ENCODE measurements at regions not wholly inside any gene's neighbourhood (a gene's known extent, or its start where the extent isn't known, plus 50 kb on each side); places are given as distances from the start of the nearest gene placed in this dataset.
"Not testable (repeated sequence)": the region's sequence is repeated elsewhere in the genome, so short reads cannot be mapped to it uniquely, and the experiment has no call there.

DNA sequence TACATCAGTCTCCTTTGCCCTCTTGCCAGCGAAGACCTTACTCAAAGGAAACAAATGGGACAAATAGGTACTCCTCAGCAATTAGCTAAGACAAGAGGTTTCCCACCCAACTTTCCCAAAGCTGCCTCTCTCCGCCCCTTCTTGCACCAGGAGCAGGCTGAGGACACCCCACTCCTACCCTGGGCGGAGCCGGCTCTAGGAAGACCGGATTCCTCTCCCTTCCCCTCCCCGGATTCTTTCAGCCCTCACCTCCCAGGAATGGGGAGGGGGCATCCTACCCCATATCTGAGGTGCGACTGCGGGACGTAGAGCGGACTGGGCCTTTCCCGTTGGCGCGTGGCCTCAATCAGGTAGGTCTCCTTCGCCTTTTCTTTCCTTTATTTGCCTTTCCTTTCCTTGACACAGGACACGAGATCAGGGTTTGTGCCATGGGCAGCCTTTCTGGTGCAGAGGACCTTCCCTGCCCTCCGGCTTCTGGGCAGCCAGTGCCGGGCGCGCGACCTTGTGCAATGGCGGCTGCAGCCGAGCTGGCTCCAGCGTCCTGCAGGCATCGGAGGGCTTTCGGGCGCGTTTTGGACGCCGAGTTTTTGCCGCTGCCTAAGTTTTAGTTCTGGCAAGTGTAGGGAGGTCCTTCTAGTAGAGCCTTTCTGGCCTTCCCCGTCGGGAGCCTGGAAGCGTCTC lies 279.9 kb downstream of the PLS3 start:
- DNase-seq (ENCODE audit: low read depth), result not testable (repeated sequence)

DNA sequence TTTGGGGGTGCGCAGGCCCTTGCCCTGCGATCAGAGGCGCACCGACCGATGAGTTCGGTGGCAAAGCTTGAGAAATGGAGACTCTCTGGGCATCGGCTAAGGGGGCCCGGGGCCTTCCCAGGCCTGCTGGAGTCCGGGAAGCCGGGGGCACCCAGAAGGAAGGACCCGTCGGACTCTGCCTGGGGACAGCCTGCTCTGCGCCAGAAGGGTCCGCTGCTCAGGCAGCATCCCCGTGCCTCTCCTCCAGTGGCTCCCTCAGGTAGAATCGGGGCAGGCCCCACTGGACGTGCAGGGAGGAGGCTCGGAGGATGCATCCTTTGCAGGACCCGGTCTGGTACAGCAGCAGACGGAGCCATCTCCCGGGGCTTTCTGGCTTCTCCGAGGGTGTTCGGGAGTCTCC lies 290.0 kb downstream of the PLS3 start:
- not testable (repeated sequence) for DNase-seq (ENCODE audit: low read depth)

DNA sequence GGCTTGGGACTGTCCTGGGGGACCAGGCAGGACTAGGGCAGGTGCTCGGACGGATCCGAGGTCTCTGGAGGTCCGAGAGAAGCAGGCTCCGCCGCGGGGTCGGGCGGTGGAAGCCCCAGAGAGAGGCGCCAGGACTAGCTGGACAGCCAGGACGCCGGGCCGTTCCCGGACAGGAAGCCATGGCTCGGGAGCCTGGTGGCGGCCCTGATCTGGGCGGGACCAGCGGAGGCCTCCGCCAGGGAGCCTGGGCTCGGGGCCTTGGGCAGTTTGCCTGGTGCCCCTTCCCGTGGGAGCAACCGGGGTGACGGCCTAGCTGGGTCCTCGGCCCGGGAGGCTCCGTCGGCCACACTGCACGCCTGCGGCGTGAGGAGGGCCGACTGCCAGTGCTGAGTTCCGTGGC lies 292.3 kb downstream of the PLS3 start:
- DNase-seq (ENCODE audit: low read depth), result not testable (repeated sequence)

GRCh38 chrX:115881170-115881569 lies 289.4 kb upstream of the AGTR2 start:
- DNase-seq (ENCODE audit: low read depth), result not testable (repeated sequence)

DNA sequence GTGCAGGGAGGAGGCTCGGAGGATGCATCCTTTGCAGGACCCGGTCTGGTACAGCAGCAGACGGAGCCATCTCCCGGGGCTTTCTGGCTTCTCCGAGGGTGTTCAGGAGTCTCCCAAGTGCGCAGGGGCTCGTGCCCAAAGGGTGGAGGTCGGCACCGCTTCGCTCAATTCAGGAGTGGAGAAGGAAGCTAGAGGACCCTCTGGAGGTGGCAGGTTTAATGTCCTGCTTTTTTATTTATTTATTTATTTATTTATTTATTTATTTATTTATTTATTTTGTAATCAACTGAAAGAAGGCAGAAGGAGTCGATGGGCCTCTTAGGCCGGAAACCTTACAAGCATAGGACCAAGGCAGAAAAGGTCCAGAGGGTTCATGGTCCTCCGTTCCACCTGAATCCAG lies 286.4 kb upstream of the AGTR2 start:
- not testable (repeated sequence) for DNase-seq (ENCODE audit: low read depth)

GRCh38 chrX:115888041-115888440 lies 282.5 kb upstream of the AGTR2 start:
- peak; percentile 29 for DNase-seq (ENCODE audit: low read depth)

DNA sequence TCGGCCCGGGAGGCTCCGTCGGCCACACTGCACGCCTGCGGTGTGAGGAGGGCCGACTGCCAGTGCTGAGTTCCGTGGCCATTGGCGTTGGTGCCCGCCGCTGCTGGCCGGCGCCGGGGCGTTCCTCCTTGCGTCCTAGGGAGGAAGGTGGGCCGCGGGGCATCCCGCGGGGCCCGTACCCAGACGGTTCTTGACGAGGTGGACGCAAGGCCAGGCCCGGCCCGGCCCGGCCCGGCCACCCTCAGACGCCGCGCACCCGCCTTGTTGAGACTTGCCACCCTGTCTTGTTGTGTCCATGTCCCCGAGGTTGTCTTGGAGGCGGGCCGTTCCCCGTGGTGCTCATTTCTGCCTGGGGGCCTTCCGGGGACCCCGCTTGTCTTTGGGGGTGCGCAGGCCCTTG lies 282.0 kb upstream of the AGTR2 start:
- DNase-seq (ENCODE audit: low read depth), result not testable (repeated sequence)

GRCh38 chrX:115889121-115889890 lies 281.2 kb upstream of the AGTR2 start:
- DNase-seq (ENCODE audit: low read depth), result no peak

DNA sequence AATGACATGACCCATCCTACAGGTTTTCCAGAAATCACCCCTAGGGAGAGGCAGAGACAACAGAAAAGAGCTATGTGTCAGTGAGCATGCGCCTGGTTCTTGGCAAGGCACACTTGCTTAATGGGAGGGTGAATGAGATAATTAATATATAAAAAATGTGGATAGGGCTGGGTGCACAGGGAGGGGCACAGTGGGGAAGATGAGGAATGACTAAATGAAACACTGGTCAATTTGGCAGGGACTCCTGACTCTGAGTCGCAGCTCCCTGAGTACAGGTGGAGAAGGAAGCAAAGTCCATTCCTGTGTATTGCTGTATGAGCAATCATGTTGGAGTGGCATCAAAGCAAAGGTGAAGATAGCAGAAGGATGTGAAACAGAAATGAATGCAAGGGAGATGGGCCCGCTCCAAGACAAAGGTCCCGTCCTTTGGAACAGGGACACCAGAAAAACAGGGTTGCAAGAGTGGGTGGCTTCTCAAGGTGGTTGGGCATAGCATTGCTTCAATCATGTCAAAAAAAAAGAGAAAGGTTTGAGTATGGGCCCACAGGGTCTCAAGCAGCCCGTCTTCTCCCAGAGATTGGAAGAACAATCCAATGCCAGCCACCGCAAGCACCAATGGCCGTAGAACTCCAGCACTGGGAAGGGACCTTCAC lies 278.4 kb upstream of the AGTR2 start:
- no peak for DNase-seq (ENCODE audit: low read depth)

DNA sequence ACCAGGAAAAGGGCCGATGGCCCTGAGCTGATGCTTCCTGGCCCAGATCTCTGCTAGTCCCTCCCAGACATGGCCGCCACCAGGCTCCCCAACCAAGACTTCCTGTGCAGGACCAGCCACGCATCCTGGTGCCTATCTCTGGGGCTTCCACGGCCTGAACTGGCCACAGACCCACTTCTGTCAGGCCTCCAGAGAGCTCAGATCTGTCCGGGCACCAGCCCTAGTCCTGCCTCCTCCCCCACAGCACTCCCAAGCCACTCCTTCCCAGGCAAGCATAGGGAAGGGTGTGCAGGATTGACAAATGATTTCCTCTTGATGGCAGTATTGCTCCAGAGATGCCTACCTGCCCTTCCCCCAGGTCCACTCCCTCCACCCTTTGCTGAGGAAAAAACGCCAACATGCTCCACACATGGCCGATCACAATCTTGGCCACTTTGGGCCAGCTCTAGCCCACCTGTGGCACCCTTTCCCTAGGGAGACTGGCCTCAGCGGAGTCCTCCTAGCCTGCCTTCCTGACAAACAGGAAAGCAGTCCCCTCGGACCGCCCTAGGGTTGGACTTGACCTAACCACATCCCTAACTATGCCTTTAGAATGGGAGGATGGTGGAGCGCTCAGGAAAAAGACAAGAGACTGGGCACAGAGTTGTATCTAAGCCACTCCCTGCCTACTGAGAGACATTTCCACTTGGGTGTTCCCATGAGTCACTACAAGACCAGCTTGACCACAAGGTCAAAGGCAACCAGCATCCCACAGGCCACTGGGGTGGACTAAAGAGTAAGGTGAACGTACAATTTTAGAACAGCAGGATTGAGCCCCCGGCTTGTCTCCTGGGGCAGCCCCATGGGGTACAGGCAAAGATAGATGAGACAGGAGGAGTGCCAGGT lies 277.5 kb upstream of the AGTR2 start:
- DNase-seq (ENCODE audit: low read depth), result no peak

- DNase-seq (ENCODE audit: low read depth), result no peak
These were observed 276.5 kb upstream of the AGTR2 start for GRCh38 chrX:115894087-115894486.

GRCh38 chrX:115895678-115896329 lies 274.7 kb upstream of the AGTR2 start:
- no peak for DNase-seq (ENCODE audit: low read depth)

DNA sequence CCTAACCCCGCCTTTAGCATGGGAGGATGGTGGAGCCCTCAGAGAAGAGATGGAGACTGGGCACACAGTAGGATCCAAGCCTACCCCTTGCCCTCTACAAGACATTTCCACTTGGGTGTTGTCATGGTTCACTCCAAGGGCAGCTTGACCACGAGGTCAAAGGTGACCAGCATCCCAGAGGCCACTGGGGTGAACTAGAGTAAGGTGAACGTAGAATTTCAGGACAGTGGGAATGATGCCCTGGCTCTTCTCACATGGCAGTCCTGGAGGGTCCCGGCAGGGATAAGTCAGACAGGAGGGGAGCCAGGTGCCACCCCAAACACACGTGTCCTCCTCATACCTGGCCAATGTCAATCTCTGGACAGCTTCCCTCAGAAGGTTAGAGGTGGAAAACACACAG lies 274.2 kb upstream of the AGTR2 start:
- no peak for DNase-seq (ENCODE audit: low read depth)

DNA sequence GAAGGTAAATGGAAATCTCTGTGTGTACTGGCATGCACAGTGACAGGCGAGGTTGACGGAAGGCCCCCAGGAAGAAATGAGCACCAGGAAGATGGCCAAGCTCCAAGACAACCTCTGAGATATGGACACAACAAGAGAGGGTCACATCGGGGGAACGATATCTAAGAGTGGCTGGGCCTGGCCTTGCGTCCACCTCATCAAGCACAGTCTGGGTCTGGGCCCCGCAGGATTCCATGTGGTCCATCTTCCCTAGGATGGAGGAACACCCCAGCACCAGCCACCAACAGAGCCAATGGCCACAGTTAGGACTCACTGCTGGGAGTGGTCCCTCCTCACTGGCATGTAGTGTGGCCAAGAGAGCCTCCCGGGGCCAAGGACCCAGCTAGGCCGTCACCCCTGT lies 272.6 kb upstream of the AGTR2 start:
- no peak for DNase-seq (ENCODE audit: low read depth)

DNA sequence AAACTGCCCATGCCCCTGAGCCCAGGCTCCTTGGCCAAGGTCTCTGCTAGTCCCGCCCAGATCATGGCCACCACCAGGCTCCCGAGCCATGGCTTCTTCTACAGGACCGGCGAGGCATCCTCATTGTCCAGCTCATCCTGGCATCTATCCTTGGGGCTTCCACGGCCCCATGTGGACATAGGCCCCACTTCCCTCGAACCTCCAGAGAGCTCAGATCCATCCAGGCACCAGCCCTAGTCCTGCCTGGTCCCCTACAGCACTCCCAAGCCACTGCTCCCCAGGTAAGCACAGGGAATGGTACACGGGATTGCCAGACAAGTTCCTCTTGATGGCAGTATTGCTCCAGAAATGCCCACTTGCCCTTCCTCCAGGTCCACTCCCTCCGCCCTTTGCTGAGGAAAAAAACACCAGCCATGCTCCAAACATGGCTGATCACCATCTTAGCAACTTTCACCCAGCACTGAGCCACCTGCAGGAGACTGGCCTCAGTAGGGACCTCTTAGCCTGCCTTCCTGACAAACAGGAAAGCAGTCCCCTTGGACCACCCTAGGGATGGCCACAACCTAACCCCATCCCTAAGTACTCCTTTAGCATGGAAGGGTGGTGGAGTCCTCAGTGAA lies 272.1 kb upstream of the AGTR2 start:
- peak; percentile 24 for DNase-seq (ENCODE audit: low read depth)

- no peak for DNase-seq (ENCODE audit: low read depth)
These were observed 270.1 kb upstream of the AGTR2 start for GRCh38 chrX:115900425-115900824.

DNA sequence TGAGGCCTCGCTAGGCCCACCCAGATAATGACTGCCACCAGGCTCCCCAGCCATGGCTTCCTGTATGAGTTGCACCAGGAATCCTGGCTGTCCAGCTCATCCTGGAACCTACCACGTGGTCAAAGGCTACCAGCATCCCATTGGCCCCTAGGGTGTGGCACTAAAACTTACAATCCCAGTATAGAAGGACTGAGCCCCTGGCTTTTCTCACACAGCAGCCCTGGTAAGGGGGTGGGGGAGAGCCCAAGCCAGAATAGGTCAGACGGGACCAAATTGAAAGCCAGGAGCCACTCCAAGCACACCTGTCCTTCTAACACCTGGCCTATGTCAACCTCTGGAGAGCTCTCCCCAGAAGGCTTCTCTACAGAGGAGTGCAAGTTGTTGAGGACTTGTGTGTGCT lies 269.3 kb upstream of the AGTR2 start:
- no peak for DNase-seq (ENCODE audit: low read depth)

DNA sequence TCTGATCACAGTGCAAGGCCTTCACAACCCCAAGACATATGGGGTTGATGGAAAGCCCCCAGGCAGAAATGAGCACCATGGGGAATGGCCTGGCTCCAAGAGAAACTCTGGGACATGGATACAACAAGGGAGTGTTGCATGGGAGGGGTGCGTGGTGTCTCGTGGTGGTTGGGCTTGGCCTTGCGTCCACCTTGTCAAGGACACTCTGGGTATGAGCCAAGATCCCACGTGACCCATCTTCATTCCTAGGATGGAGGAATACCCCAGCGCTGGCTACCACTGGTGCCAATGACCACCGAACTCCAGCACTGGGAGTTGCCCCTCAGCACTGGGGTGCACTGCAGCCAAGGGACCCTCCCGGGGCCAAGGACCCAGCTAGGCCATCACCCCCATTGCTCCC lies 267.5 kb upstream of the AGTR2 start:
- no peak for DNase-seq (ENCODE audit: low read depth)

GRCh38 chrX:115906276-115906675 lies 264.3 kb upstream of the AGTR2 start:
- no peak for DNase-seq (ENCODE audit: low read depth)

- no peak for DNase-seq (ENCODE audit: low read depth)
These were observed 263.7 kb upstream of the AGTR2 start for GRCh38 chrX:115906881-115907280.

- DNase-seq (ENCODE audit: low read depth), result no peak
These were observed 261.5 kb upstream of the AGTR2 start for GRCh38 chrX:115909017-115909416.

All from stimulated activated CD8-positive, alpha-beta memory T cell treated with anti-CD3 and anti-CD28 coated beads, Interleukin-4, amount 100 ng/mL, for 24 hours (primary cell).